SK-N-SH (cell line): ENCODE measurements at regions not wholly inside any gene's neighbourhood (a gene's known extent, or its start where the extent isn't known, plus 50 kb on each side); places are given as distances from the start of the nearest gene placed in this dataset.

ENCODE experiments used
- CTCF ChIA-PET: fragments of 300-600, 350-600 bp; formaldehyde crosslinking; extraction: SDS; loops from one replicate; lab custom pipeline; 2021; lab: Yijun Ruan, JAX
- POLR2A ChIA-PET: fragments of 350-600 bp; sonication (Branson Sonifier 250); formaldehyde crosslinking; extraction: SDS; loops from one replicate; lab custom pipeline; 2020; ENCODE audit warnings: antibody characterized with exemption, inconsistent platforms; lab: Yijun Ruan, JAX
- DNase-seq: peaks from one replicate; pipeline ENCODE4 v3.0.0; 2012
- H2AFZ ChIP-seq: fragments of 200-600 bp; sonication (generic); 2 replicates; pipeline ENCODE4 v1.8.1; 2016; ENCODE audit warnings: antibody characterized with exemption, mild to moderate bottlenecking, low read depth
- H3F3A ChIP-seq: fragments of 200-600 bp; sonication (generic); replicated peaks from 2 replicates; pipeline ENCODE3; 2016; ENCODE audit warnings: antibody characterized with exemption, mild to moderate bottlenecking; ENCODE audit not compliant: insufficient read depth
- H3K27ac ChIP-seq, 2 experiments: fragments of 200-500 bp in 1 of 2; fragments of 200-600 bp in 1 of 2; sonication (Bioruptor generic) in 1 of 2; sonication (generic), shearing (Covaris generic) in 1 of 2; 2 replicates each; pipeline versions ENCODE4 v1.5.1 to v1.6.1; 2014 to 2016; ENCODE audit warnings: low read depth in 2 of 2, inconsistent platforms in 1 of 2, low read length in 1 of 2, mild to moderate bottlenecking in 1 of 2, mixed read lengths in 1 of 2
- H3K27me3 ChIP-seq: fragments of 200-600 bp; sonication (generic), shearing (Covaris generic); 2 replicates; pipeline ENCODE4 v1.6.1; 2016; ENCODE audit warnings: mixed run types; ENCODE audit not compliant: insufficient read depth
- H3K36me3 ChIP-seq, 2 experiments: fragments of 200-500 bp in 1 of 2; fragments of 200-600 bp in 1 of 2; sonication (Bioruptor generic) in 1 of 2; sonication (generic) in 1 of 2; replicated peaks in 1 of 2; 2 replicates each; pipeline versions ENCODE3 to v1.5.1; 2014 to 2016; ENCODE audit warnings: low read length in 1 of 2, mild to moderate bottlenecking in 1 of 2; ENCODE audit not compliant: insufficient read depth in 2 of 2, control insufficient read depth in 1 of 2
- H3K4me1 ChIP-seq, 2 experiments: fragments of 200-500 bp in 1 of 2; fragments of 200-600 bp in 1 of 2; sonication (Bioruptor generic) in 1 of 2; sonication (generic), shearing (Covaris generic) in 1 of 2; 2 replicates each; pipeline versions ENCODE4 v1.5.1 to v1.6.1; 2014 to 2016; ENCODE audit warnings: low read depth in 1 of 2, low read length in 1 of 2, mixed run types in 1 of 2; ENCODE audit not compliant: insufficient read depth in 2 of 2, control insufficient read depth in 1 of 2
- H3K4me2 ChIP-seq: fragments of 200-600 bp; sonication (generic), shearing (Covaris generic); 2 replicates; pipeline ENCODE4 v1.6.1; 2017; ENCODE audit warnings: mixed run types
- H3K4me3 ChIP-seq, 2 experiments: fragments of 200-500 bp in 1 of 2; fragments of 200-600 bp in 1 of 2; sonication (Bioruptor generic) in 1 of 2; sonication (generic), shearing (Covaris generic) in 1 of 2; 2 replicates each; pipeline versions ENCODE4 v1.5.1 to v1.8.1; 2014 to 2016; ENCODE audit warnings: low read depth in 2 of 2, inconsistent platforms in 1 of 2, low read length in 1 of 2, mild to moderate bottlenecking in 1 of 2, mixed read lengths in 1 of 2, moderate library complexity in 1 of 2
- H3K79me2 ChIP-seq: fragments of 200-600 bp; sonication (generic); 2 replicates; pipeline ENCODE4 v1.8.1; 2017; ENCODE audit warnings: mild to moderate bottlenecking; ENCODE audit not compliant: insufficient read depth
- H3K9ac ChIP-seq: fragments of 200-600 bp; sonication (generic); 2 replicates; pipeline ENCODE4 v1.6.1; 2017; ENCODE audit warnings: mixed run types
- H3K9me2 ChIP-seq: fragments of 200-600 bp; sonication (generic); 2 replicates; pipeline ENCODE4 v1.6.1; 2017; ENCODE audit warnings: mixed run types
- H3K9me3 ChIP-seq: fragments of 200-600 bp; sonication (generic); 2 replicates; pipeline ENCODE4 v1.6.1; 2017; ENCODE audit warnings: mixed run types, mild to moderate bottlenecking, moderate library complexity
- H4K20me1 ChIP-seq: fragments of 200-600 bp; sonication (generic); 2 replicates; pipeline ENCODE4 v1.6.1; 2017; ENCODE audit warnings: mild to moderate bottlenecking, mixed run types; ENCODE audit not compliant: insufficient read depth
- EP300 ChIP-seq, 2 experiments: IDR thresholded peaks; 2 replicates each; pipeline versions ENCODE4 v1.4.0 to v1.6.1; 2012; ENCODE audit warnings: borderline replicate concordance in 1 of 2, low read depth in 1 of 2, low read length in 1 of 2
- EZH2phosphoT487 ChIP-seq: fragments of 200-600 bp; sonication (generic); IDR thresholded peaks from 2 replicates; pipeline ENCODE4 v1.6.1; 2017; ENCODE audit warnings: low read depth, mixed run types, mild to moderate bottlenecking, antibody characterized with exemption, moderate library complexity, borderline replicate concordance
- FOXM1 ChIP-seq: IDR thresholded peaks from 2 replicates; pipeline ENCODE4 v1.4.0; 2012; ENCODE audit warnings: low read depth, mild to moderate bottlenecking
- MEF2A ChIP-seq: IDR thresholded peaks from 2 replicates; pipeline ENCODE4 v1.4.0; 2012; ENCODE audit warnings: low read depth, borderline replicate concordance
- POLR2AphosphoS5 ChIP-seq: IDR thresholded peaks from 2 replicates; pipeline ENCODE4 v1.6.1; 2012; ENCODE audit warnings: low read depth, low read length
- RAD21 ChIP-seq: IDR thresholded peaks from 2 replicates; pipeline ENCODE4 v1.6.1; 2012; ENCODE audit warnings: mild to moderate bottlenecking, low read length
- SMC3 ChIP-seq: IDR thresholded peaks from 2 replicates; pipeline ENCODE4 v1.6.1; 2012; ENCODE audit warnings: low read depth, low read length, improper control_type of control experiment
- TCF12 ChIP-seq: IDR thresholded peaks from 2 replicates; pipeline ENCODE4 v1.4.0; 2012
- TEAD4 ChIP-seq: IDR thresholded peaks from 2 replicates; pipeline ENCODE4 v1.4.0; 2012; ENCODE audit warnings: mild to moderate bottlenecking, borderline replicate concordance; ENCODE audit not compliant: insufficient read depth
- WGBS: methylation state at CpG from one replicate; pipeline ENCODE4 v1.1.6; 2017; ENCODE audit warnings: low lambda C conversion rate; 5-methylcytosine and 5-hydroxymethylcytosine counted together
- TF ChIP-seq, protein P1 (sequence below): fragments of 150-350 bp; IDR thresholded peaks from 2 replicates; pipeline ENCODE4 v1.6.1; 2016; ENCODE audit warnings: mild to moderate bottlenecking, low read depth, low read length
- TF ChIP-seq, protein P2 (sequence below): IDR thresholded peaks from 2 replicates; pipeline ENCODE4 v1.4.0; 2012; ENCODE audit warnings: low read depth

DNA sequence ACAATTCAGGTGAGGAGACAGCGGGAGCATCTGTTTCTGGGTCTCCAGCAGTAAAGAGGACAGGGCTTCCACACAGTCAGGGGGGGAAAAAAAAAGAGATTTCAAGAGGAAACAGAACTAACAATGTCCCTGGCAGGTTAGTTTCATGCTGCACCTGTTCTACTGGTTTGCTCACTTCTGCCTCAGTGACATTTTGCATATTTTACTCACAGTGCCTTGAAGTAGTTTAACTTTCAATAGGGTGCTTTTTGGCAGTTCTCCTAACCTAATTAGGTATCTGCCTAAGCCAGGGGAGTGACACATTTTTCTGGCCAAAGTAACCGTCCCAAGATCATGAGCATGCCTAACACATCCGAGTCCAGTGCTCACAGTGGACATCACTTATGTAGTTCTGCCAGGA lies 109.0 kb upstream of the ALK start:
- H3F3A ChIP-seq = no peaks in the 10 kb centered on the region
- no peak overlapping the region for H3K4me3 ChIP-seq
- no peak overlapping the region for H3K4me2 ChIP-seq
- DNase-seq = no peak
- no peak overlapping the region for H2AFZ ChIP-seq
- ChIA-PET CTCF (interaction anchor here (0.6 to 20.5 kb wide), 6 partner anchors 10 to 1126 kb away, joined by 3 to 398 read pairs (median 6); partner anchors contain the start of gene ALK), POLR2A (no interaction called here)
- no peak overlapping the region for H3K9ac ChIP-seq
- H3K9me2 ChIP-seq = no peaks in the 10 kb centered on the region
- no peaks in the 10 kb centered on the region for H4K20me1 ChIP-seq
- TF ChIP-seq TEAD4 (no peak), TCF12 (no peak), RAD21 (no peak), FOXM1 (no peak), POLR2AphosphoS5 (no peak), EZH2phosphoT487 (no peak), EP300 (IDR thresholded peaks at IDR 0.05; ENCODE audit: borderline replicate concordance in 1 of 2, low read depth in 1 of 2, low read length in 1 of 2) (no peak), MEF2A (no peak), SMC3 (no peak)
- TF ChIP-seq, protein P1, sequence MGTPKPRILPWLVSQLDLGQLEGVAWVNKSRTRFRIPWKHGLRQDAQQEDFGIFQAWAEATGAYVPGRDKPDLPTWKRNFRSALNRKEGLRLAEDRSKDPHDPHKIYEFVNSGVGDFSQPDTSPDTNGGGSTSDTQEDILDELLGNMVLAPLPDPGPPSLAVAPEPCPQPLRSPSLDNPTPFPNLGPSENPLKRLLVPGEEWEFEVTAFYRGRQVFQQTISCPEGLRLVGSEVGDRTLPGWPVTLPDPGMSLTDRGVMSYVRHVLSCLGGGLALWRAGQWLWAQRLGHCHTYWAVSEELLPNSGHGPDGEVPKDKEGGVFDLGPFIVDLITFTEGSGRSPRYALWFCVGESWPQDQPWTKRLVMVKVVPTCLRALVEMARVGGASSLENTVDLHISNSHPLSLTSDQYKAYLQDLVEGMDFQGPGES = no peak
- TF ChIP-seq, protein P2, sequence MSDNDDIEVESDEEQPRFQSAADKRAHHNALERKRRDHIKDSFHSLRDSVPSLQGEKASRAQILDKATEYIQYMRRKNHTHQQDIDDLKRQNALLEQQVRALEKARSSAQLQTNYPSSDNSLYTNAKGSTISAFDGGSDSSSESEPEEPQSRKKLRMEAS = no peak
- no peaks in the 10 kb centered on the region for H3K36me3 ChIP-seq
- peaks cover 5 to 52% of the 10 kb centered on the region in 2 experiments; a peak in 3 of 4 replicates for H3K4me1 ChIP-seq
- peak overlapping the region in 1 of 2 experiments; percentile 45; a peak in 1 of 4 replicates for H3K27ac ChIP-seq
- no peaks in the 10 kb centered on the region for H3K79me2 ChIP-seq
- H3K27me3 ChIP-seq = 0 out of 2 replicates have a peak, but pooled peaks cover 4% of the 10 kb centered on the region
- H3K9me3 ChIP-seq = no peaks in the 10 kb centered on the region
- 30% methylated on average over 3 of the region's 3 CpGs for WGBS

GRCh38 chr2:30031184-30031583 lies 109.8 kb upstream of the ALK start:
- CTCF ChIA-PET = interaction anchor here (0.7 to 20.5 kb wide), 6 partner anchors 9 to 1126 kb away, joined by 3 to 398 read pairs (median 6); partner anchors contain the start of gene ALK
- Histone ChIP-seq H3K9ac (no peak overlapping the region), H3K4me2 (no peak overlapping the region), H3K9me3 (no peaks in the 10 kb centered on the region), H3K79me2 (no peaks in the 10 kb centered on the region), H3K4me1 (peaks cover under 1 to 46% of the 10 kb centered on the region in 2 experiments; a peak in 2 of 4 replicates), H3K4me3 (no peak overlapping the region), H3F3A (no peaks in the 10 kb centered on the region), H3K27ac (no peak overlapping the region), H2AFZ (no peak overlapping the region), H4K20me1 (no peaks in the 10 kb centered on the region), H3K27me3 (0 out of 2 replicates have a peak, but pooled peaks cover 4% of the 10 kb centered on the region), H3K36me3 (no peaks in the 10 kb centered on the region), H3K9me2 (no peaks in the 10 kb centered on the region)
- no peak for TF ChIP-seq EZH2phosphoT487
- WGBS = 38% methylated on average over 5 of the region's 5 CpGs
- POLR2A ChIA-PET = no interaction called here
- no peak for DNase-seq
